Endothelial cell of umbilical vein (primary cell): ENCODE measurements at regions not wholly inside any gene's neighbourhood (a gene's known extent, or its start where the extent isn't known, plus 50 kb on each side); places are given as distances from the start of the nearest gene placed in this dataset.

Experiments
- BruUV-seq: library from RNA; stranded (reverse); fragments of 400-500 nt; replicated peaks from 2 replicates; lab custom pipeline; 2021; lab: Mats Ljungman, UMichigan
- CTCF ChIA-PET: fragments of 300-600, 350-600 bp; sonication (Branson Sonifier 250); formaldehyde crosslinking; loops from one replicate; lab custom pipeline; 2021; ENCODE audit warnings: antibody characterized with exemption, inconsistent platforms; lab: Charles Lee
- POLR2A ChIA-PET: fragments of 300-600, 350-600 bp; sonication (Branson Sonifier 250); formaldehyde crosslinking; loops from one replicate; lab custom pipeline; 2021; ENCODE audit warnings: antibody characterized with exemption, inconsistent platforms; lab: Charles Lee
- DNase-seq: peaks from one replicate; pipeline ENCODE4 v3.0.0-alpha.2; 2011; ENCODE audit warnings: low read depth, low spot score
- FAIRE-seq: peaks from 2 replicates; lab custom pipeline; 2011; peaks lifted over from hg19 to GRCh38; lab: Jason Lieb, UNC
- H2AFZ ChIP-seq: 2 replicates; pipeline ENCODE4 v1.6.0; 2012; ENCODE audit warnings: low read depth, low read length, control low read depth, inconsistent platforms
- H3K27ac ChIP-seq: 2 replicates; pipeline ENCODE4 v1.5.1; 2011; ENCODE audit warnings: low read depth, mild to moderate bottlenecking, control low read depth, low read length, moderate library complexity; ENCODE audit not compliant: insufficient read depth
- H3K27me3 ChIP-seq, 2 experiments: 2 replicates each; pipeline versions ENCODE4 v1.6.0 to v1.6.1; 2011; ENCODE audit warnings: low read length in 2 of 2, mixed read lengths in 1 of 2; ENCODE audit not compliant: control insufficient read depth in 2 of 2, insufficient read depth in 2 of 2
- H3K36me3 ChIP-seq, 2 experiments: 2 replicates in 1 of 2; 3 replicates in 1 of 2; pipeline ENCODE4 v1.5.1; 2011; ENCODE audit warnings: low read length in 2 of 2, mild to moderate bottlenecking in 1 of 2, moderate library complexity in 1 of 2; ENCODE audit not compliant: control insufficient read depth in 2 of 2, insufficient read depth in 2 of 2; ENCODE audit errors: extremely low read depth in 1 of 2
- H3K4me1 ChIP-seq: 3 replicates; pipeline ENCODE4 v1.5.1; 2011; ENCODE audit warnings: mild to moderate bottlenecking, low read length; ENCODE audit not compliant: control insufficient read depth, insufficient read depth; ENCODE audit errors: extremely low read depth
- H3K4me2 ChIP-seq: 2 replicates; pipeline ENCODE4 v1.6.1; 2011; ENCODE audit warnings: low read length, control low read depth, mixed read lengths; ENCODE audit not compliant: insufficient read depth
- H3K4me3 ChIP-seq, 3 experiments: fragments of 200-600 bp in 1 of 3; sonication (generic), shearing (Covaris generic) in 1 of 3; replicated peaks in 1 of 3; 2 replicates each; pipeline ENCODE4 v1.5.1; 2011 to 2016; ENCODE audit warnings: control low read depth in 3 of 3, low read length in 3 of 3, mild to moderate bottlenecking in 2 of 3, inconsistent platforms in 1 of 3, low read depth in 1 of 3, moderate library complexity in 1 of 3; ENCODE audit not compliant: insufficient read depth in 1 of 3
- H3K79me2 ChIP-seq: 2 replicates; pipeline ENCODE4 v1.6.0; 2012; ENCODE audit warnings: low read length, inconsistent platforms; ENCODE audit not compliant: control insufficient read depth, insufficient read depth
- H3K9ac ChIP-seq: replicated peaks from 2 replicates; pipeline ENCODE3; 2011; ENCODE audit warnings: low read length, control low read depth; ENCODE audit not compliant: insufficient read depth; ENCODE audit errors: extremely low read depth
- H3K9me1 ChIP-seq: replicated peaks from 3 replicates; pipeline ENCODE4 v1.6.0; 2011; ENCODE audit warnings: mild to moderate bottlenecking, low read length; ENCODE audit not compliant: control insufficient read depth, insufficient read depth; ENCODE audit errors: extremely low read depth
- H3K9me3 ChIP-seq: replicated peaks from 2 replicates; pipeline ENCODE4 v1.5.1; 2012; ENCODE audit warnings: low read length, inconsistent platforms; ENCODE audit not compliant: control insufficient read depth, insufficient read depth
- H4K20me1 ChIP-seq: replicated peaks from 2 replicates; pipeline ENCODE3; 2011; ENCODE audit warnings: mild to moderate bottlenecking, low read length; ENCODE audit not compliant: control insufficient read depth, insufficient read depth; ENCODE audit errors: extremely low read depth
- EZH2 ChIP-seq: IDR thresholded peaks from 2 replicates; pipeline ENCODE4 v1.6.1; 2012; ENCODE audit warnings: borderline replicate concordance, low read depth, mild to moderate bottlenecking, moderate library complexity, low read length, inconsistent platforms; ENCODE audit not compliant: severe bottlenecking
- FOS ChIP-seq: IDR thresholded peaks from 2 replicates; pipeline ENCODE4 v1.6.1; 2011; ENCODE audit warnings: mild to moderate bottlenecking, low read length, moderate library complexity, borderline replicate concordance; ENCODE audit not compliant: insufficient read depth
- GATA2 ChIP-seq: IDR thresholded peaks from 2 replicates; pipeline ENCODE4 v1.7.0; 2011; ENCODE audit warnings: low read depth, mild to moderate bottlenecking, moderate library complexity, mixed read lengths, low read length; ENCODE audit not compliant: insufficient read length, insufficient read depth
- JUN ChIP-seq: IDR thresholded peaks from 2 replicates; pipeline ENCODE4 v1.6.1; 2011; ENCODE audit warnings: borderline replicate concordance, low read depth; ENCODE audit not compliant: insufficient read length, insufficient read depth
- MAX ChIP-seq: IDR thresholded peaks from 2 replicates; pipeline ENCODE4 v1.6.1; 2011; ENCODE audit not compliant: insufficient read depth, insufficient read length
- MYC ChIP-seq: IDR thresholded peaks from one replicate; pipeline ENCODE4 v1.6.1; 2011; ENCODE audit warnings: mild to moderate bottlenecking, low read depth, low read length
- POLR2A ChIP-seq: IDR thresholded peaks from 2 replicates; pipeline ENCODE4 v1.6.1; 2012; ENCODE audit warnings: low read depth, mild to moderate bottlenecking, control low read depth, low read length
- POLR2AphosphoS5 ChIP-seq: IDR thresholded peaks from 2 replicates; pipeline ENCODE4 v1.6.1; 2012; ENCODE audit warnings: low read depth, mild to moderate bottlenecking, control low read depth, low read length, moderate library complexity; ENCODE audit not compliant: insufficient read depth
- dilution Hi-C: fragments of 300-500 bp; cut with MboI; formaldehyde crosslinking; loops from one replicate; pipeline ENCODE4 v1.15.0; 2019; ENCODE audit warnings: low sequenced_read_pairs; ENCODE audit not compliant: extremely low pct_ligation_motif_present
- intact Hi-C: fragments of 100-400 bp; cut with micrococcal nuclease; formaldehyde crosslinking; loops from one replicate; pipeline ENCODE4 v1.10.0; 2022
- TF ChIP-seq, protein P1 (sequence below), 2 donors: IDR thresholded peaks; 1 replicate in 1 of 2; 2 replicates in 1 of 2; pipeline ENCODE4 v1.5.1; 2011; ENCODE audit warnings: low read length in 2 of 2, mild to moderate bottlenecking in 2 of 2, moderate library complexity in 2 of 2, control low read depth in 1 of 2, inconsistent platforms in 1 of 2, low read depth in 1 of 2; ENCODE audit not compliant: insufficient read depth in 1 of 2; ENCODE audit errors: extremely low read depth in 1 of 2

DNA sequence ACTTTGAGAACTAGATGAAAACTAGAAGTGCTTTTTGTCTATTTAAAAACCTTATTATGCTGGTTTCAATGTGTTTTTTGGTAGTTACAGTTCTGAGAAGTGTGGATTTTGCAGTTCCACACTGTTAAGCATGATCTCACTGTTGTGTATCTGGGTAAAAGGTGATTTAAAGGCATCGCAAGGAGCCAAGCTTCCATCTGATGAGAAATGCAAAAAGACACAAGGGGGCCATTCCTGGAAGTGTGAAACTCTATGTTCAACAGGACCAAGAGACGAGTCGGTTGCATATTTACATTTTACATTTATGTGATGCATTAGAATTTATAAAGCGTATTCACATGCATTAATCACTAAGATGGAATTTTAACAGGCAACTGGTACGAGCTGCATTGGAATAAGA, 490.8 kb downstream of the NPIPA7 start:
- ChIA-PET CTCF (no interaction called here), POLR2A (no interaction called here)
- H3K4me1 ChIP-seq, result no peaks in the 10 kb centered on the region
- FAIRE-seq (no peak), DNase-seq (no peak)
- H3K27me3 ChIP-seq, result no peaks in the 10 kb centered on the region
- no peak overlapping the region for H3K9ac ChIP-seq
- no peaks in the 10 kb centered on the region for H3K9me1 ChIP-seq
- no peak overlapping the region for H3K4me3 ChIP-seq
- H3K27ac ChIP-seq, result no peak overlapping the region
- no TSS peak for BruUV-seq
- H4K20me1 ChIP-seq, result no peaks in the 10 kb centered on the region
- no peak for TF ChIP-seq GATA2
- dilution Hi-C loops, result no loop called here
- H3K36me3 ChIP-seq, result no peaks in the 10 kb centered on the region
- intact Hi-C loops, result no loop called here
- no peaks in the 10 kb centered on the region for H3K79me2 ChIP-seq
- no peak overlapping the region for H2AFZ ChIP-seq
- no peak overlapping the region for H3K4me2 ChIP-seq
- no peaks in the 10 kb centered on the region for H3K9me3 ChIP-seq

DNA sequence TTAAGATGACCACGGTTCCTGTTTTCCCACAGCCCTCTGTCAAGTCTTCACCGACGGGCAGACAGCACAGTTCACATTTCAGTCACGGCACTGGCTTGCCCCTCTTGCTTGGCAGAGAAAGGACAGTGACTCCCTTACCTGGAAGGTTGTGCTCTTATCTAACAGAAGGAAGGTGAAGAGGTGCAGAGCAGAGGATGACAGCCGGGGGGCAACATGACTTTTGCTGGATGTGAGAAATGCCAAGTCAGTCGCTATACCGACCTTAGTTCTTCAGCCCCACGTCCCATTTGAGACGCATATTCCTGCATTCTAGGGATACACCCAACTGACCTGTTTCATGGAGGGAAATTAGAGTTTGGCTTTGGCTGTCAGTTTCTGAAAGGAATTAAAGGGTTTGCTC, 492.3 kb downstream of the NPIPA7 start:
- ChIA-PET CTCF (no interaction called here), POLR2A (no interaction called here)
- intact Hi-C loops, result no loop called here
- no peak overlapping the region for H3K4me2 ChIP-seq
- H3K4me1 ChIP-seq, result no peaks in the 10 kb centered on the region
- no peaks in the 10 kb centered on the region for H3K79me2 ChIP-seq
- DNase-seq (no peak), FAIRE-seq (no peak)
- no peak overlapping the region for H3K27ac ChIP-seq
- H3K36me3 ChIP-seq, result no peaks in the 10 kb centered on the region
- no peak overlapping the region for H3K9ac ChIP-seq
- H3K9me1 ChIP-seq, result no peaks in the 10 kb centered on the region
- no peaks in the 10 kb centered on the region for H3K27me3 ChIP-seq
- no peaks in the 10 kb centered on the region for H4K20me1 ChIP-seq
- no peak overlapping the region for H2AFZ ChIP-seq
- H3K4me3 ChIP-seq, result no peak overlapping the region
- dilution Hi-C loops, result no loop called here
- H3K9me3 ChIP-seq, result no peaks in the 10 kb centered on the region
- BruUV-seq, result no TSS peak
- TF ChIP-seq EZH2 (no peak), POLR2AphosphoS5 (no peak), FOS (no peak), MYC (no peak), GATA2 (no peak), POLR2A (no peak), JUN (no peak), MAX (no peak)
- TF ChIP-seq, protein P1, sequence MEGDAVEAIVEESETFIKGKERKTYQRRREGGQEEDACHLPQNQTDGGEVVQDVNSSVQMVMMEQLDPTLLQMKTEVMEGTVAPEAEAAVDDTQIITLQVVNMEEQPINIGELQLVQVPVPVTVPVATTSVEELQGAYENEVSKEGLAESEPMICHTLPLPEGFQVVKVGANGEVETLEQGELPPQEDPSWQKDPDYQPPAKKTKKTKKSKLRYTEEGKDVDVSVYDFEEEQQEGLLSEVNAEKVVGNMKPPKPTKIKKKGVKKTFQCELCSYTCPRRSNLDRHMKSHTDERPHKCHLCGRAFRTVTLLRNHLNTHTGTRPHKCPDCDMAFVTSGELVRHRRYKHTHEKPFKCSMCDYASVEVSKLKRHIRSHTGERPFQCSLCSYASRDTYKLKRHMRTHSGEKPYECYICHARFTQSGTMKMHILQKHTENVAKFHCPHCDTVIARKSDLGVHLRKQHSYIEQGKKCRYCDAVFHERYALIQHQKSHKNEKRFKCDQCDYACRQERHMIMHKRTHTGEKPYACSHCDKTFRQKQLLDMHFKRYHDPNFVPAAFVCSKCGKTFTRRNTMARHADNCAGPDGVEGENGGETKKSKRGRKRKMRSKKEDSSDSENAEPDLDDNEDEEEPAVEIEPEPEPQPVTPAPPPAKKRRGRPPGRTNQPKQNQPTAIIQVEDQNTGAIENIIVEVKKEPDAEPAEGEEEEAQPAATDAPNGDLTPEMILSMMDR (IDR thresholded peaks at IDR 0.05; ENCODE audit: extremely low read depth in 1 of 2, insufficient read depth in 1 of 2, low read depth in 1 of 2, low read length in 2 of 2), result no peak
